ENCODE measurements at regions not wholly inside any gene's neighbourhood (a gene's known extent, or its start where the extent isn't known, plus 50 kb on each side); places are given as distances from the start of the nearest gene placed in this dataset.

DNA sequence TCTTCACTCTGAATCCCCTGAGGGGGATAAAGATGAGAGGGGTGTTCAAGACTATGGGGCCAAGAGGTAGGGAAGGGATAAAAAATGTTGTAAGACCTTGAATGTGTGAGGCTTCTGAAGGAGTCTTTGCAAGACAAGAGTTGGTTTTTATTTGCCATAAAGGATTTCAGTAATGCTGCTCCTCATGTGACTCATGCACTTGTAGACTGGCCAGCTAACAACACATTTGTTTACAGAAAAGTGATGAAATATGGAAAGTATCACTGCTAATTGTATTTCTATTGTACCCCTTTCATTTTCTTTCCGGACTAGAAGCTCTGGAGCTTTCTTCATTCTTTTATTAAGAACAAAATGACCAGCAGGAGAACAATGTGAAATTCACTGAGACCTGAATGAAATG is 782.1 kb downstream of the EPHA4 start:
- Histone ChIP-seq H4K20me1 (ENCODE audit: control insufficient read depth, insufficient read depth, insufficient read length) (no peaks in the 10 kb centered on the region), H2AFZ (ENCODE audit: low read length) (no peak overlapping the region), H3K79me1 (ENCODE audit: insufficient read depth, low read depth, low read length, poor library complexity, severe bottlenecking) (no peaks in the 10 kb centered on the region), H4K8ac (replicated peaks; ENCODE audit: insufficient read length, low read depth, low read length) (no peak overlapping the region), H3K27me3 (ENCODE audit: insufficient read depth, low read length) (no peaks in the 10 kb centered on the region), H3K9me3 (ENCODE audit: control insufficient read depth, low read depth, low read length) (no peaks in the 10 kb centered on the region), H2BK5ac (ENCODE audit: insufficient read length, low read length) (no peak overlapping the region), H3K27ac (ENCODE audit: insufficient read length, low read depth, low read length) (no peak overlapping the region), H3K14ac (ENCODE audit: insufficient read depth, low read length) (no peak overlapping the region), H4K91ac (ENCODE audit: insufficient read length, low read depth, low read length) (no peak overlapping the region), H3K9ac (ENCODE audit: extremely low read depth, insufficient read length, low read length) (no peak overlapping the region), H2BK20ac (ENCODE audit: low read depth, low read length, poor library complexity, severe bottlenecking) (no peak overlapping the region), H3K23ac (ENCODE audit: insufficient read length, low read depth, low read length) (no peak overlapping the region), H4K5ac (ENCODE audit: insufficient read length, low read depth, low read length) (no peak overlapping the region), H3K18ac (ENCODE audit: insufficient read length, low read depth, low read length) (no peak overlapping the region), H2BK15ac (ENCODE audit: low read depth, low read length) (no peak overlapping the region), H3K23me2 (ENCODE audit: insufficient read length, low read depth, low read length, poor library complexity, severe bottlenecking) (no peaks in the 10 kb centered on the region), H3K4me2 (ENCODE audit: insufficient read depth, insufficient read length, low read length) (no peak overlapping the region), H2BK12ac (ENCODE audit: insufficient read length, low read depth, low read length) (no peak overlapping the region), H3K79me2 (ENCODE audit: insufficient read depth, low read length) (no peaks in the 10 kb centered on the region), H2BK120ac (ENCODE audit: low read depth, low read length, poor library complexity, severe bottlenecking) (no peak overlapping the region), H3T11ph (ENCODE audit: low read length) (no peak overlapping the region), H3K4ac (ENCODE audit: low read depth, low read length) (no peak overlapping the region), H3K4me1 (ENCODE audit: insufficient read depth, low read length) (no peaks in the 10 kb centered on the region), H2AK5ac (ENCODE audit: insufficient read length, low read length) (no peak overlapping the region), H3K56ac (ENCODE audit: insufficient read length, low read depth, low read length) (no peak overlapping the region)
- DNase-seq: no peak
- Mint-ChIP-seq H3K27ac (no peak overlapping the region), H3K4me3 (no peak overlapping the region), H3K9me3 (no peaks in the 10 kb centered on the region; a peak in 3 of 5 replicates), H3K27me3 (ENCODE audit: low read depth) (no peaks in the 10 kb centered on the region; the same call in none of the 2 replicates), H3K36me3 (ENCODE audit: insufficient read depth in 1 of 3, low read depth in 3 of 3) (peaks cover 0 to 5% (median 4%) of the 10 kb centered on the region in 3 experiments; a peak in 5 of 7 replicates), H3K4me1 (peaks cover 2 to 10% of the 10 kb centered on the region in 2 experiments; a peak in 3 of 4 replicates)
- no CpG with 5 or more reads among the region's 1 CpG for whole genome bisulfite sequencing (ENCODE audit: extremely low coverage, insufficient read length, low lambda C conversion rate)
- TF ChIP-seq, protein P1, sequence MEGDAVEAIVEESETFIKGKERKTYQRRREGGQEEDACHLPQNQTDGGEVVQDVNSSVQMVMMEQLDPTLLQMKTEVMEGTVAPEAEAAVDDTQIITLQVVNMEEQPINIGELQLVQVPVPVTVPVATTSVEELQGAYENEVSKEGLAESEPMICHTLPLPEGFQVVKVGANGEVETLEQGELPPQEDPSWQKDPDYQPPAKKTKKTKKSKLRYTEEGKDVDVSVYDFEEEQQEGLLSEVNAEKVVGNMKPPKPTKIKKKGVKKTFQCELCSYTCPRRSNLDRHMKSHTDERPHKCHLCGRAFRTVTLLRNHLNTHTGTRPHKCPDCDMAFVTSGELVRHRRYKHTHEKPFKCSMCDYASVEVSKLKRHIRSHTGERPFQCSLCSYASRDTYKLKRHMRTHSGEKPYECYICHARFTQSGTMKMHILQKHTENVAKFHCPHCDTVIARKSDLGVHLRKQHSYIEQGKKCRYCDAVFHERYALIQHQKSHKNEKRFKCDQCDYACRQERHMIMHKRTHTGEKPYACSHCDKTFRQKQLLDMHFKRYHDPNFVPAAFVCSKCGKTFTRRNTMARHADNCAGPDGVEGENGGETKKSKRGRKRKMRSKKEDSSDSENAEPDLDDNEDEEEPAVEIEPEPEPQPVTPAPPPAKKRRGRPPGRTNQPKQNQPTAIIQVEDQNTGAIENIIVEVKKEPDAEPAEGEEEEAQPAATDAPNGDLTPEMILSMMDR (conservative IDR thresholded peaks at IDR 0.05): no peak
